ENCODE measurements at regions not wholly inside any gene's neighbourhood (a gene's known extent, or its start where the extent isn't known, plus 50 kb on each side); places are given as distances from the start of the nearest gene placed in this dataset.

- Mint-ChIP-seq H3K36me3 (ENCODE audit: low read depth) (no peaks in the 10 kb centered on the region), H3K27me3 (ENCODE audit: low read depth) (peaks cover 2% of the 10 kb centered on the region)
- DNase-seq (ENCODE audit: low spot score) = no peak
Observed at GRCh38 chr14:42141328-42141727, 534.7 kb downstream of the LRFN5 start.

GRCh38 chr14:42140831-42141279, 534.2 kb downstream of the LRFN5 start:
- Mint-ChIP-seq H3K27ac (ENCODE audit: unreplicated experiment) (no peak overlapping the region), H3K4me1 (ENCODE audit: low read depth) (no peaks in the 10 kb centered on the region), H3K4me3 (ENCODE audit: unreplicated experiment) (no peak overlapping the region), H3K9me3 (ENCODE audit: low read depth) (no peaks in the 10 kb centered on the region), H3K36me3 (ENCODE audit: low read depth) (no peaks in the 10 kb centered on the region), H3K27me3 (ENCODE audit: low read depth) (peaks cover 2% of the 10 kb centered on the region)
- TF ChIP-seq, protein P1, sequence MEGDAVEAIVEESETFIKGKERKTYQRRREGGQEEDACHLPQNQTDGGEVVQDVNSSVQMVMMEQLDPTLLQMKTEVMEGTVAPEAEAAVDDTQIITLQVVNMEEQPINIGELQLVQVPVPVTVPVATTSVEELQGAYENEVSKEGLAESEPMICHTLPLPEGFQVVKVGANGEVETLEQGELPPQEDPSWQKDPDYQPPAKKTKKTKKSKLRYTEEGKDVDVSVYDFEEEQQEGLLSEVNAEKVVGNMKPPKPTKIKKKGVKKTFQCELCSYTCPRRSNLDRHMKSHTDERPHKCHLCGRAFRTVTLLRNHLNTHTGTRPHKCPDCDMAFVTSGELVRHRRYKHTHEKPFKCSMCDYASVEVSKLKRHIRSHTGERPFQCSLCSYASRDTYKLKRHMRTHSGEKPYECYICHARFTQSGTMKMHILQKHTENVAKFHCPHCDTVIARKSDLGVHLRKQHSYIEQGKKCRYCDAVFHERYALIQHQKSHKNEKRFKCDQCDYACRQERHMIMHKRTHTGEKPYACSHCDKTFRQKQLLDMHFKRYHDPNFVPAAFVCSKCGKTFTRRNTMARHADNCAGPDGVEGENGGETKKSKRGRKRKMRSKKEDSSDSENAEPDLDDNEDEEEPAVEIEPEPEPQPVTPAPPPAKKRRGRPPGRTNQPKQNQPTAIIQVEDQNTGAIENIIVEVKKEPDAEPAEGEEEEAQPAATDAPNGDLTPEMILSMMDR (IDR thresholded peaks at IDR 0.05) = no peak
- DNase-seq (ENCODE audit: low spot score) = no peak

More at GRCh38 chr14:42141328-42141727, 534.7 kb downstream of the LRFN5 start:
- H3K4me3 Mint-ChIP-seq (ENCODE audit: unreplicated experiment) = no peak overlapping the region
- H3K9me3 Mint-ChIP-seq (ENCODE audit: low read depth) = no peaks in the 10 kb centered on the region
- no peak overlapping the region for H3K27ac Mint-ChIP-seq (ENCODE audit: unreplicated experiment)
- no peaks in the 10 kb centered on the region for H3K4me1 Mint-ChIP-seq (ENCODE audit: low read depth)
- TF ChIP-seq, protein P1 (IDR thresholded peaks at IDR 0.05) = no peak

DNA sequence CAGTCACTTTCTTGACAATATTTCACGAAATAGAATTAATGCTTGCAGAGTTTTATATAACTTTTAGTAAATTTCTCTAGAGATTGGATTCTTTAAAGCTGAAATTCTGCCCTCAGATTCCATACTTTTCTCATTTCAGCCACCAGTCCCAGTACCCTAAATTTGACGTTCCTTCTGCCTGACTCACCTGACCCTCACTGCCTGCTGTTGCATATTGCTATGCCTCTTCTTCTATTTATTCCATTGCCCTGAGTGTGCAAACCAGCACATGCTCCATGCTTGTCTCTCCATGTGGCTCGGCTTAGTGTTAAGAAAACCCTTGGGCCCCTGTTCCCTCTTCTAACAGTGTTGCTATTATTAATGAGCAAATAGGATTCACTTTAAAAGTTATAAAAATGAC, 533.3 kb downstream of the LRFN5 start:
- TF ChIP-seq, protein P1 (IDR thresholded peaks at IDR 0.05) = no peak
- H3K27me3 Mint-ChIP-seq (ENCODE audit: low read depth) = no peaks in the 10 kb centered on the region
- no peak for DNase-seq (ENCODE audit: low spot score)
- no peaks in the 10 kb centered on the region for H3K9me3 Mint-ChIP-seq (ENCODE audit: low read depth)
- H3K4me3 Mint-ChIP-seq (ENCODE audit: unreplicated experiment) = no peak overlapping the region
- H3K4me1 Mint-ChIP-seq (ENCODE audit: low read depth) = no peaks in the 10 kb centered on the region
- no peaks in the 10 kb centered on the region for H3K36me3 Mint-ChIP-seq (ENCODE audit: low read depth)
- no peak overlapping the region for H3K27ac Mint-ChIP-seq (ENCODE audit: unreplicated experiment)

GRCh38 chr14:42138406-42138805, 531.7 kb downstream of the LRFN5 start:
- H3K4me3 Mint-ChIP-seq (ENCODE audit: unreplicated experiment) = no peak overlapping the region
- no peaks in the 10 kb centered on the region for H3K36me3 Mint-ChIP-seq (ENCODE audit: low read depth)
- H3K9me3 Mint-ChIP-seq (ENCODE audit: low read depth) = no peaks in the 10 kb centered on the region
- H3K27me3 Mint-ChIP-seq (ENCODE audit: low read depth) = peaks cover 7% of the 10 kb centered on the region
- H3K27ac Mint-ChIP-seq (ENCODE audit: unreplicated experiment) = no peak overlapping the region
- H3K4me1 Mint-ChIP-seq (ENCODE audit: low read depth) = no peaks in the 10 kb centered on the region
- no peak for DNase-seq (ENCODE audit: low spot score)
- TF ChIP-seq, protein P1 (IDR thresholded peaks at IDR 0.05) = no peak

- H3K9me3 Mint-ChIP-seq (ENCODE audit: low read depth) = no peaks in the 10 kb centered on the region
- DNase-seq (ENCODE audit: low spot score) = no peak
- H3K27me3 Mint-ChIP-seq (ENCODE audit: low read depth) = peaks cover 8% of the 10 kb centered on the region
- no peak overlapping the region for H3K27ac Mint-ChIP-seq (ENCODE audit: unreplicated experiment)
- no peaks in the 10 kb centered on the region for H3K36me3 Mint-ChIP-seq (ENCODE audit: low read depth)
- H3K4me3 Mint-ChIP-seq (ENCODE audit: unreplicated experiment) = no peak overlapping the region
- H3K4me1 Mint-ChIP-seq (ENCODE audit: low read depth) = no peaks in the 10 kb centered on the region
- TF ChIP-seq, protein P1 (IDR thresholded peaks at IDR 0.05) = no peak
Observed at GRCh38 chr14:42130815-42131214, 524.1 kb downstream of the LRFN5 start.

All from chondrocyte (in vitro differentiated cells).